SKM-1 treated with dmso at 0.1 percent for 144 hours (cell line): ENCODE measurements at regions not wholly inside any gene's neighbourhood (a gene's known extent, or its start where the extent isn't known, plus 50 kb on each side); places are given as distances from the start of the nearest gene placed in this dataset.

Experiments
- DNase-seq: peaks from one replicate; lab custom pipeline; 2025; ENCODE audit not compliant: unreplicated experiment; lab: John Stamatoyannopoulos, UW

GRCh38 chr11:19478891-19479290 is 233.7 kb upstream of the NAV2 start:
- no peak for DNase-seq

GRCh38 chr11:19474954-19475721 is 234.4 kb upstream of the E2F8 start:
- DNase-seq, result no peak

GRCh38 chr11:19474211-19474610 is 233.5 kb upstream of the E2F8 start:
- DNase-seq, result no peak

GRCh38 chr11:19472679-19473078 is 231.9 kb upstream of the E2F8 start:
- DNase-seq, result no peak

GRCh38 chr11:19467904-19468303 is 227.2 kb upstream of the E2F8 start:
- DNase-seq, result no peak

GRCh38 chr11:19466314-19466713 is 225.6 kb upstream of the E2F8 start:
- no peak for DNase-seq

GRCh38 chr11:19463976-19464375 is 223.2 kb upstream of the E2F8 start:
- no peak for DNase-seq

GRCh38 chr11:19460718-19461405 is 220.1 kb upstream of the E2F8 start:
- DNase-seq, result no peak

GRCh38 chr11:19459240-19459639 is 218.5 kb upstream of the E2F8 start:
- no peak for DNase-seq

GRCh38 chr11:19458721-19459120 is 218.0 kb upstream of the E2F8 start:
- DNase-seq, result no peak

- DNase-seq, result no peak
These were observed 217.5 kb upstream of the E2F8 start for GRCh38 chr11:19458231-19458630.

- DNase-seq, result no peak
These were observed 215.0 kb upstream of the E2F8 start for GRCh38 chr11:19455731-19456130.

- DNase-seq, result no peak
These were observed 213.0 kb upstream of the E2F8 start for GRCh38 chr11:19453651-19454257.

GRCh38 chr11:19451609-19452008 is 210.9 kb upstream of the E2F8 start:
- no peak for DNase-seq

- DNase-seq, result no peak
These were observed 209.5 kb upstream of the E2F8 start for GRCh38 chr11:19450282-19450681.

GRCh38 chr11:19448651-19449050 is 207.9 kb upstream of the E2F8 start:
- DNase-seq, result no peak

- DNase-seq, result no peak
These were observed 206.4 kb upstream of the E2F8 start for GRCh38 chr11:19447150-19447566.

- DNase-seq, result no peak
These were observed 205.0 kb upstream of the E2F8 start for GRCh38 chr11:19445771-19446170.

GRCh38 chr11:19444231-19444630 is 203.5 kb upstream of the E2F8 start:
- no peak for DNase-seq

- DNase-seq, result no peak
These were observed 201.8 kb upstream of the E2F8 start for GRCh38 chr11:19442554-19442910.

GRCh38 chr11:19441752-19442553 is 201.2 kb upstream of the E2F8 start:
- no peak for DNase-seq
